Heart left ventricle (tissue), 16 donors: ENCODE measurements at regions not wholly inside any gene's neighbourhood (a gene's known extent, or its start where the extent isn't known, plus 50 kb on each side); places are given as distances from the start of the nearest gene placed in this dataset.
A peak's percentile ranks its signal among the peaks of the same experiment; 100 is the strongest.

Experiments used
- ATAC-seq, 4 donors: fragments of 200-7000 bp; cut with Tn5 transposase; one replicate each; pipeline ENCODE4 v1.9.1; 2020 to 2022; ENCODE audit warnings: moderate library complexity in 4 of 4, mild to moderate bottlenecking in 3 of 4, moderate number of reproducible peaks in 1 of 4
- DNase-seq, 5 donors: peaks; one replicate each; pipeline ENCODE4 v3.0.0-alpha.2; 2020
- H3K27ac ChIP-seq, 12 donors: fragments of 200-600 bp; sonication (generic) in 4 of 12; one replicate each; pipeline versions ENCODE4 v1.5.0 to v1.8.0; 2016 to 2022; ENCODE audit warnings: mild to moderate bottlenecking in 2 of 12
- H3K27me3 ChIP-seq, 9 donors: fragments of 200-600 bp; sonication (generic) in 2 of 9; one replicate each; pipeline versions ENCODE4 v1.5.1 to v1.8.0; 2016 to 2022; ENCODE audit warnings: mild to moderate bottlenecking in 3 of 9
- H3K36me3 ChIP-seq, 9 donors: fragments of 200-600 bp; sonication (generic) in 2 of 9; one replicate each; pipeline versions ENCODE4 v1.5.0 to v1.8.0; 2018 to 2022; ENCODE audit warnings: mild to moderate bottlenecking in 2 of 9
- H3K4me1 ChIP-seq, 12 donors: fragments of 200-600 bp; sonication (generic) in 4 of 12; one replicate each; pipeline versions ENCODE4 v1.5.0 to v1.8.0; 2016 to 2022; ENCODE audit warnings: mild to moderate bottlenecking in 3 of 12
- H3K4me3 ChIP-seq, 12 donors: fragments of 200-600 bp; sonication (generic) in 4 of 12; one replicate each; pipeline versions ENCODE4 v1.5.0 to v1.8.0; 2017 to 2022; ENCODE audit warnings: mild to moderate bottlenecking in 9 of 12, moderate library complexity in 4 of 12
- H3K9me3 ChIP-seq, 12 donors: fragments of 200-600 bp; sonication (generic) in 4 of 12; one replicate each; pipeline versions ENCODE4 v1.5.0 to v1.8.0; 2016 to 2022; ENCODE audit warnings: mild to moderate bottlenecking in 1 of 12
- CTCF ChIP-seq, 12 donors: fragments of 200-600 bp; sonication (generic) in 4 of 12; IDR thresholded peaks; one replicate each; pipeline versions ENCODE4 v1.5.0 to v1.8.0; 2018 to 2022; ENCODE audit warnings: antibody characterized with exemption in 12 of 12, mild to moderate bottlenecking in 5 of 12
- POLR2A ChIP-seq, 2 donors: fragments of 450-650 bp; IDR thresholded peaks; one replicate each; pipeline ENCODE4 v1.6.1; 2017; ENCODE audit warnings: antibody characterized with exemption in 2 of 2, mild to moderate bottlenecking in 2 of 2, moderate library complexity in 2 of 2
- WGBS, 4 donors: extraction: QIAGEN DNeasy Blood & Tissue Kit in 2 of 4; methylation state at CpG; one replicate each; pipeline versions ENCODE4 v1.1.5 to v1.1.7; 2013 to 2018; 5-methylcytosine and 5-hydroxymethylcytosine counted together
- intact Hi-C, 10 donors: fragments of 100-400 bp; cut with DNase I; formaldehyde crosslinking; loops; one replicate each; pipeline versions ENCODE4 v1.11.1 to v1.14.2; 2022
- donor health status: ischemic (EF 13 %, LVEDD 7.1; RV severe dilation, severe dysfunction).
- donor health status: healthy with polysubstance abuse.
- donor health status: DM: no; HTN: yes; CAD: no.
- donor health status: DM: no; HTN: no; CAD: no.
- donor health status: ischemic (EF 25% LVEDD 6.9; RV normal size, moderate dysfunction).
- donor health status: ischemic (EF 25% LVEDD 5.7; RV mildly dilated, moderate dysfunction).
- donor health status: healthy.
- donor health status: DM: yes; HTN: yes; CAD: no.
- donor health status: ischemic (EF 35%, LVEDD 5.7; RV mildly dilated, moderate dysfunction).
- donor health status: nonischemic (EF 11% LVEDD 7.7; RV severe dilation, severe dysfunction).
- donor health status: DM: yes; HTN: yes; CAD: no.
- donor health status: PGD.
- donor health status: ischemic (EF 29% LVEDD 5.4; RV normal size, mild dysfunction).
- donor health status: nonischemic (EF 23%, LVEDD 6.1; RV moderate dilation, normal function).

- Histone ChIP-seq H3K4me3 (no peak overlapping the region), H3K27me3 (no peaks in the 10 kb centered on the region), H3K4me1 (peaks cover 0 to 11% (median 3%) of the 10 kb centered on the region in 12 donors), H3K36me3 (no peaks in the 10 kb centered on the region), H3K27ac (no peak overlapping the region), H3K9me3 (peaks cover 0 to 3% (median 0%) of the 10 kb centered on the region in 12 donors)
- DNase-seq (no peak), ATAC-seq (no peak)
- TF ChIP-seq POLR2A (IDR thresholded peaks at IDR 0.05) (no peak), CTCF (IDR thresholded peaks at IDR 0.05) (no peak)
- 89 to 96% (median 93%) methylated on average over 10 of the region's 10 CpGs for WGBS, 4 donors
- intact Hi-C loops: no loop called here
Measured at GRCh38 chr10:34029455-34029854, 695.0 kb upstream of the NRP1 start.

GRCh38 chr10:34028936-34029335 is 694.5 kb upstream of the NRP1 start:
- DNase-seq (no peak), ATAC-seq (no peak)
- intact Hi-C loops: no loop called here
- Histone ChIP-seq H3K9me3 (peaks cover 0 to 3% (median 0%) of the 10 kb centered on the region in 12 donors), H3K36me3 (no peaks in the 10 kb centered on the region), H3K4me3 (no peak overlapping the region), H3K4me1 (peaks cover 0 to 11% (median 3%) of the 10 kb centered on the region in 12 donors), H3K27ac (no peak overlapping the region), H3K27me3 (no peaks in the 10 kb centered on the region)
- TF ChIP-seq CTCF (IDR thresholded peaks at IDR 0.05) (no peak), POLR2A (IDR thresholded peaks at IDR 0.05) (no peak)
- WGBS, 4 donors: 88 to 99% (median 96%) methylated on average over 3 of the region's 3 CpGs

- Histone ChIP-seq H3K36me3 (no peaks in the 10 kb centered on the region), H3K27ac (no peak overlapping the region), H3K4me1 (peaks cover 0 to 2% (median 0%) of the 10 kb centered on the region in 12 donors), H3K9me3 (peaks cover 0 to 3% (median 0%) of the 10 kb centered on the region in 12 donors), H3K4me3 (no peak overlapping the region), H3K27me3 (no peaks in the 10 kb centered on the region)
- intact Hi-C loops: no loop called here
- 68 to 72% (median 70%) methylated on average over 9 of the region's 9 CpGs for WGBS, 4 donors
- ATAC-seq: peak in 1 of 4 donors; percentile 20
- peak in 1 of 5 donors; percentile 45 for DNase-seq
- no peak for TF ChIP-seq CTCF (IDR thresholded peaks at IDR 0.05)
- TF ChIP-seq POLR2A (IDR thresholded peaks at IDR 0.05): no peak
Measured at GRCh38 chr10:34024693-34025425, 690.4 kb upstream of the NRP1 start.

- 65 to 76% (median 71%) methylated on average over 3 of the region's 3 CpGs for WGBS, 4 donors
- TF ChIP-seq POLR2A (IDR thresholded peaks at IDR 0.05): no peak
- Histone ChIP-seq H3K4me1 (peaks cover 0 to 2% (median 0%) of the 10 kb centered on the region in 12 donors), H3K4me3 (no peak overlapping the region), H3K27me3 (no peaks in the 10 kb centered on the region), H3K9me3 (peaks cover 0 to 3% (median 0%) of the 10 kb centered on the region in 12 donors), H3K27ac (no peak overlapping the region), H3K36me3 (no peaks in the 10 kb centered on the region)
- intact Hi-C loops: no loop called here
- no peak for ATAC-seq
- no peak for DNase-seq
Measured at GRCh38 chr10:34024282-34024681, 689.8 kb upstream of the NRP1 start.
